ENCODE measurements at regions not wholly inside any gene's neighbourhood (a gene's known extent, or its start where the extent isn't known, plus 50 kb on each side); places are given as distances from the start of the nearest gene placed in this dataset.

- no peak for DNase-seq (ENCODE audit: low spot score)
These were observed 808.8 kb upstream of the POU3F3 start for GRCh38 chr2:104045071-104045470.

DNA sequence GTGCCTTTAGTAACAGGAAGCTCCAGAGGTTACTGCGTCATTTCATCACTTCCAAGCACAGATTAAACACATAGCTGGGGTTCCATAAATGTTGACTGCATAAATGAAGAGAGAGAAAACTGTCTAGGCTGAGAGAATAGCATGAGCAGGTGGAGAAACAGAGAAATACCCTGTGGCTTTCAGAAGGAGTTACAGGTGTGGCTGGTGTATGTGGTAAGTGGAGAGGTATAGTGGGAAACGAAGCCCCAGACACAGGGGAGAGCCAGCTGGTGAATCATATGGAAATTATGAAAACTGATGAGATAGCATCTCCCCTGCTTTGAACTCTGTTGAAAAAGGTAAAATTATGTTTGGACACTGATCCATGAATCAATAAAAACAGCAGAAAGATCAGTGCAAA is 807.4 kb upstream of the POU3F3 start:
- DNase-seq (ENCODE audit: low spot score): no peak

- no peak for DNase-seq (ENCODE audit: low spot score)
These were observed 806.4 kb upstream of the POU3F3 start for GRCh38 chr2:104047516-104047915.

DNA sequence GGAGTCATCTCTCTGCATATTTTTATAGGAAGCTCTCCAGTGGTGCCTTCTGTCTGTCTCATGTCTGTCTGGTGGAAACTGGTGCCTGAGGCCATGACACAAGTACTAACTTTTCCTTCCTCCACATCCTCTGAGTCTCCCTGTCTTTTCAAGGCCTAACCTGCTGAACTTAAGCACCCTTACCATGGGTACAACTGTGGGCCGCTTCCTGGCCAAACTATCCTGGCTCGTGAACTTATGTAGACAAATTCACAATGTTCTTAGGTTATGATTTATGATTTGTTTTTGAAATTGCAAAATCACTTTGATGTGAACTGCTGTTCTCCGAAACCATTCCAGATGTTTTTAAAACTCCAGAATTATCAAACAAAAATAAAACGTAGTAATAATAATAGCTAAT is 804.5 kb upstream of the POU3F3 start:
- DNase-seq (ENCODE audit: low spot score): no peak

DNA sequence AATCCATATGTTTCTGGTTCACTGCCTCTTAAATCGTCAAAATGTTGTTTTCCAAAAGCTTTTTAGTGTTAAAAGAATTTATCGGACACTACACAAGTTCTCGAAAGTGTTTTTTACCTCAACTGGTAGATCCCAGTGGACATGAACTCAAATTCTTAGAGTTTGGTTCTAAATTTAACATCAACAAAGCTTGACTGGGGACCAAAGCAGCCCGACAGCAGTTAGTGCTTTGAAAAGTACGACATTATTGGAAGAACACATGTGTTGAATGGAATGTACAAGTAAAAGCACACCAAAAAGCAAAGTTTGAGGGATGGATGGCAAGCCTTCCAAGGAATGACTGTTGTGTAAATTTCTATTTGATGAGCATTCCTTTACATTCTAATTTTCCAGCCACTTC is 803.9 kb upstream of the POU3F3 start:
- no peak for DNase-seq (ENCODE audit: low spot score)

DNA sequence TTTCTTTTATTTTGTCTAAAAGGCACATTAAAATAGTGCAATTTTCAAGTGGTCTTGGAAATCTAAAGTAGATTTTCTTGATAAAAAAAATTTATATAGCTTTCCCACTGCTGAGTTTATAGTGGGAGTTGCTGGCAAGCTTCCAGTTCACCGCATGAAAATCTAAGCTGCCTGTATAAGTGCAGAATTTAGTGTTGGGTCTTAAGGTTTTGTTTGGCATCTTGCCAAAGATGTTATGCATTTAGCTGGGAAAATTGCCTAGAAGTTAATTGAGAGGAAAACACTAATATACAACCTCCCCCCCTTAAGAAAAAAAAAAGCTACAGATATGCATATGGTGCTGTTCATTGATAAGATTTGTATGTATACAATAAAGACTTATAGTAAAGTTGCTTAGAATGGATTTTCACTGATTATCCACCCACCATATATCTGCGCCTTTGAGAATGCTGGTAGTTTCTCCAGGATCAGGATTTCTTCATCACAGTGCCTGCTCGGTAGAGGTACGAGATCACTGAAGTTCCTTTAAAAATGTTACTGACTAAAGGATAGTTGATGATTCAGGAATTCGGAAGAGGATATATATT is 803.2 kb upstream of the POU3F3 start:
- DNase-seq (ENCODE audit: low spot score): no peak

- DNase-seq (ENCODE audit: low spot score): no peak
These were observed 802.1 kb upstream of the POU3F3 start for GRCh38 chr2:104051766-104052165.

DNA sequence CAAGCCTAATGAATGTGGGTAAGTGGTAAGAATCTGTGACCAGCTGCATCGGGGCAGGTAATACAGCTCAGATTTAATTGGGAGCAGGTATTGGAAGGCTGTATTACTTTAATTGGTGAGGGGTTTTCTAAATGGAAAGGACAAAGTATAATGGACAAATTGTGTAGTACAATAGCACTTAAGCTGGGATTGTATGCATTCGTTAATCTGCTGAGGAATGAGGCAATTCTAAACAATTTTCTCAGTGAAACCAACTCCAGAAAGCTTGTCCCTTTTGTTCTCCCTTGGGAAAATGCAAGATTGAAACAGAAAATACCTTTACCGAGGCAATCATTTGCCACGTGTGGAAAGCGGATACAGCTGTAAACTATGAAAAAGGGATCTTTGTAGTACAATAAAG is 801.6 kb upstream of the POU3F3 start:
- DNase-seq (ENCODE audit: low spot score): no peak

DNA sequence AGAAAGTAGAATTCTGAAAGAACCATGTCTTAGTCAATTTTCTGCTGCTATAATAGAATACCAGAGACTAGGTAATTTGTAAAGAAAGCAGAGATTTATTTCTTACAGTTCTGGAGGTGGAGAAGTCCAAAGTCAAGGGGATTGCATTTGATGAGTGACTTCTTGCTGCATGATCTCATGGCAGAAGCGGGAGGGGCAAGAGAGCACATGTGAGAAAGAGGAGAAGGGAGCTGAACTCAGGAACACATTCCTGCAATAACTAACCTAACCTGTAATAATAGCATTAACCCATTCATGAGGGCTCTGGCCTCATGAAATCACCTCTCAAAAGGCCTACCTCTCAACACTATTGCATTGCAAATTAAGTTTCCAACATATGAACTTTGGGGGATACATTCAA is 797.5 kb upstream of the POU3F3 start:
- no peak for DNase-seq (ENCODE audit: low spot score)

DNA sequence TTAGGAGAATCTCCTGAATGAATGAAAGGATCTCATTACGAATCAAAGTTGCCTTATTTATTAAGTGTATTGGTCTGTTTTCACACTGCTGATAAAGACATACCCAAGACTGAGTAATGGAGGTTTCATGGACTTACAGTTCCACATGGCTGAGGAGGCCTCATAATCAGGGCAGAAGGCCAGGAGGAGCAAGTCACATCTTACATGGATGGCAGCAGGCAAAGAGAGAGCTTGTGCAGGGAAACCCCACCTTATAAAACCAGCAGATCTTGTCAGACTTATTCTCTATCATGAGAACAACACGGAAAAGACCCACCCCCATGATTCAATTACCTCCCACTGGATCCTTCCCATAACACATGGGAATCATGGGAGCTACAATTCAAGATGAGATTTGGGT is 785.2 kb upstream of the POU3F3 start:
- DNase-seq (ENCODE audit: low spot score): no peak

DNA sequence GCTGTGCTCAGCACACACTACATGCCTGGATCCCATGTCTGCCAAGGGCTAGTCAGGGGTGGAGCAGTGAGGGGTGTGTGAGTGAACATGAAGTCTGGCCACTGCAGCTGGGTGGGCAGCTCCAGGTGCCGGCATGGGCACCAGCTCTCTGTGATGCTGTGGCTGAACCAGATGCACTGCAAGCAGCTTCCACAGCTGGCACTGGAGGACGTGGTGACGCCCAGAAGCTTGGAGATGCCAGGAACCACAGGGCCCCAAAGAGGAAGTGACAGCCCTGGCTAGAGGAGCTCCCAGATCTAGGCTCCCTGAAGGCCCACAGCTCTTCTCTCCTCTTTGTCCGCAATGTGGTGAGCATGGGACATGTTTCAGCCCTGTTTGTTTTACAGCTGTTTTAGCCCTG is 776.3 kb upstream of the POU3F3 start:
- no peak for DNase-seq (ENCODE audit: low spot score)

DNA sequence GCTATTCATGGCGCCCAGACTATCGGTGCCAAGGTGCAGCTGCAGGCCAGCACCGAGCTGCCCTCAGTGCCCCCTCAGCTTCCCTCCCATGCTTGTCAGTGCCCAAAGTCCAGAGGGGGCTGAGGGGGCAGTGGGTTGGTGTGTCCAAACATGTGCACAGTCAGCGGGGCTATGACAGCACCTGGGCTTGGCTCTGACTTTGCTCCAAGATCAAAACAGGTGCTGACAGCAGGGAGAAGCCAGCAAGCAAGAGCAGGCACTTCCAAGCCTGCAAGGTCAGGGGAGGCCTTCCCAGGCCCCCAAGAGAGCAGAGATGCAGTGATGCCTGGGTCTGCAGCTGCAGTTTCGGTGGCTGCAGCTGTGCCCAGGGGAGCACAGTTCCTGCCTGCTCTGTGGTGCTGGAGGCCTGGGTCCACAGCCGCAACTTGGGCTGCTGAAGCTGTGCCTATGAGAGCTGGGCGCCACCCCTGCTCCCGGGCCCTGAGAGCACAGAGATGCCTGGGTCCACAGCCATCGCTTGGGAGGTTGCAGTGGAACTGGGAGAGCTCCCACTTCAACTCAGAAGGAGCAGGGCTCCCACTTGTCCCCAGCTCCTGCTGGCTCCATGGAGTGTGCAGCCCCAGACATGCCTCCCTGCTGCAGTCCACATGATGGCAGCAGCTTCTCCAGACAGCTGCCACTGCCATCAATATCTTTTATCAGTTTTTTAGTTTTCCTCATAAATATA is 775.3 kb upstream of the POU3F3 start:
- no peak for DNase-seq (ENCODE audit: low spot score)

- DNase-seq (ENCODE audit: low spot score): no peak
These were observed 765.2 kb upstream of the POU3F3 start for GRCh38 chr2:104088745-104089144.

DNA sequence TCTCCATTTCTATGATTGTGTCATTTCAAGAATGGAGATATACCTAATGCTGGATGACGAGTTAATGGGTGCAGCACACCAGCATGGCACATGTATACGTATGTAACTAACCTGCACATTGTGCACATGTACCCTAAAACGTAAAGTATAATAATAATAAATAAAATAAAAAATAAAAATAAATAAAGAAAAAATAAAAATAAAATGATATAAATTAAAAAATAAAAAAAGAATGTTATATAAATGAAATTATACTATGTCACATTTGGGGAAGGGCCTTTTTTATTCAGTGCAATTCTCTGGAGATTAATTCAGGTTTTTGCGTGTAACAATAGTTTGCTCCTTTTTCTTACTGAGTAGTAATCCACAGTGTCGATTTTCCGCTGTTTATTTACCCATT is 763.5 kb upstream of the POU3F3 start:
- no peak for DNase-seq (ENCODE audit: low spot score)

GRCh38 chr2:104091894-104092293 is 762.0 kb upstream of the POU3F3 start:
- DNase-seq (ENCODE audit: low spot score): no peak

DNA sequence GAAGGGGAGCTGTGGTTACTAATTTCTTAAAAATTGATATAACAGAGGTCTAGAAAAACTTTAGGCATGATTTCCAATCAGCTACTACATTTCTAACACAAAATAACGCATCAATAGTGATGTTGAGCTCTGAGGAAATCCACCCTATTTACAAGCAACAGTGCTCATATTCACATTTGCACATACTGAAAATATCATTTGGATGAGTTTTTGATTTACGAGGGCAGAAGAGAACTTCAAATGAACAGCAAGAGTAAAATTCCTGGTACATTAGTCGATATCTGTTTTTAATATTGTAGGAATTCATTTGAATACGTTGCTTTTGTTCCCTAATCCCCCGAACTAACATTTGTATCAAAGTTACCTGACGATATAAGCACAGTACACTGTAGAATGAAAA is 761.0 kb upstream of the POU3F3 start:
- no peak for DNase-seq (ENCODE audit: low spot score)

GRCh38 chr2:104102615-104103014 is 751.3 kb upstream of the POU3F3 start:
- DNase-seq (ENCODE audit: low spot score): no peak

DNA sequence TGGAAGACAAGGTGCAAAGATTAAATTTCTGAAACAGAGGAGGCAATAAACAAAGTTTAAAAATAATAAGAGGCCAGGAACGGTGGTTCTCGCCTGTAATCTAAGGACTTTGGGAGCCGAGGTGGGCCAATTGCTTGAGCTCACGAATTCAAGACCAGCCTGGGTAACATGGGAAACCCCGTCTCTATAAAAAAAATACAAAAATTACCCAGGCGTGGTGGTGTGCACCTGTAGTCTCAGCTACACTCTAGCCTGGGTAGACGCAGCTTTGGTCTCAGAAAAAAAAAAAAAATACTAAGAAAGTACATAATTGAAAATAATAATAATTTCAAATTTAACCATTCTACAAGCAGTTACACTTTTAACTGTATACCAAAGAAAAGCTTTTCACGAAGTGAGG is 744.6 kb upstream of the POU3F3 start:
- DNase-seq (ENCODE audit: low spot score): no peak

DNA sequence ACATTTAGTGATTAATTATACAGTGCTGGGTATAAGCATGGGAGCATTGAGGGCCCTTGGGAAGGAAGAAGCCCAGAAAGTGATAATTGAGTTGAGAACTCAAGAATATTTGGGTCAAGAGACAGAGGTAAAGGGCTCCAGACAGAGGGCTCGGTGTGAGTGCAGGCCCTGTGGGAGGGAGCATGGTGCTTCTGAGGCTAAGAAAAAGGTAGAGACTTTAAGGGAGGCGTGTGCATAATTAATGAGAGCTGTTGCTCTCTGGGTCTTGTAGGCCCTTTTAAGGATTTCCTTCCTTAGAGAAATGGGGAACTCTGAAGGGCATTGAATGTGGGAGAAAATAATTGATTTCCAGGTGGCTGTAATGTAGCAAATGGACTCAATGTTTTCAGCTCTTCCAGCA is 735.0 kb upstream of the POU3F3 start:
- DNase-seq (ENCODE audit: low spot score): no peak

DNA sequence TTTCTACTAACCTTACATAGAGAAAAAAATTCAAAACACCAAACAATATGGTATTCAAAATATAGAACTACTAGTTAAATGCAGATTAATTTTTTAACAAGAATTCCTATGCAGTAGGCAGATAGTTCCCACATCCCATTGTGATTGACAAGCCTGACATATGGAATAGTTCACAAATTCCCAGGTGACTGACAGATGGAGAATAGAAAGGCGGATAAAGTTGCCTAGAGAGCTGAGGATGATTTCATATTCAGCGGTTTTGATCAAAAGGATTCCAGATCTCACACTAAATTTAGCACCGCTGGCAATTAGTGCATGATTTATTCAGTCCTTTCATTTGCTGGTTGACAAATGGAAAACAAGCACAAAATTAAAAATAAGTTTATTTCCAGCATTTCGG is 733.7 kb upstream of the POU3F3 start:
- no peak for DNase-seq (ENCODE audit: low spot score)

GRCh38 chr2:104125096-104125495 is 728.8 kb upstream of the POU3F3 start:
- no peak for DNase-seq (ENCODE audit: low spot score)

DNA sequence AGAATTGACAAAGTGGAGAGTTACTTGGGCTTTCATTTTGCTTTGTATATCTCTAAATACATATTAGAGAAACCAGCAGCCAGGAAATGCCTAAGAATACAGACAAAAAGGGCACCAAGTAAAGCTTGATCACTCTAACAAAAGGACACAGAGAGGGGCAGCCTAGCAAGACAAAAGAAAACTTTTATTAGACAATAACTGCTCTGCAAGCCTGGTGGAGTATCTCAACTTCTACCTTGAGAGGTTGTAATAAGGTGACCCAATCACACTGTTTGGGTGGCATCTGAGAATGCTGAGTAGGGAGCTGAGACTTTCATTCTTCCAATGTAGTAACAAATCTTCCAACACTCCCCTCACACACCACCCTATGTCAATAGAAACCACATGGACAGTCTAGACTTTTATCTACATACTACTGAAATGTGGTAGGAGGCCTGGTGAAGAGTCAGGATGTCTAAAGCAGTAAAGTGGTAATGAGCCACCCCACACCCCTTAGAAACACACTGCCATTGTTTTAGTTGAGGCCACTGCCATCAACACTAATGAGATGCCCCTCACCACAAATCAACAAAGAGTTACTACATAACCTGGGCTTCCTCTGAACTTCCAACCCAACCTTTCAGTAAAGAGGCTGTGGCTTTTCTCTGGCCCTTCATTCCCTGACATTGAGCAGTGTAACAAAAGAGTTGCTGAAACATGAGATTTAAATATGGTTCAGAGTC is 726.7 kb upstream of the POU3F3 start:
- DNase-seq (ENCODE audit: low spot score): no peak

- no peak for DNase-seq (ENCODE audit: low spot score)
These were observed 713.6 kb upstream of the POU3F3 start for GRCh38 chr2:104140361-104140760.

DNA sequence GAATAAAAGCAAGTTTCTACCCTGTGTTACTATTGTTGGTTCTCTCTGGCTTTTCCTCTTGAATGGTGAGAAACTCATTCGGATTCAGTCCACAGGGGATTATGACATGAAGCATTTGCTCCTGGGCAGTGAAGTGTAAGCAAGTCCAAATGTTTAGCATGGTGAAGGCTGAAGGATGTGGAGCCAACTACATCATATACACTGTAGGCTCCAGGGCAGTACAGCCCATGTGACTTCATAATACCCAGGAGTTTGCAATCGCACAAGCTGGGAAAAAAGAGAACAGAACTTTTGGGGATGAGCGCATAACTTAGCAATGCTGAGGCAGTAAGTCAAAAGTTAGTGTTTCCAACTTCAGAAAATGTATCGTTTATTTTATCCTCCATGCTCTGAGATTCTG is 695.7 kb upstream of the POU3F3 start:
- DNase-seq (ENCODE audit: low spot score): no peak
